ENCODE measurements at regions not wholly inside any gene's neighbourhood (a gene's known extent, or its start where the extent isn't known, plus 50 kb on each side); places are given as distances from the start of the nearest gene placed in this dataset.
"Not testable (repeated sequence)": the region's sequence is repeated elsewhere in the genome, so short reads cannot be mapped to it uniquely, and the experiment has no call there.

- no peak overlapping the region for H3K4me3 ChIP-seq (ENCODE audit: control insufficient read depth, low read depth, low read length)
- DNase-seq (ENCODE audit: low read depth) = no peak
- TF ChIP-seq CTCF (conservative IDR thresholded peaks at IDR 0.05; ENCODE audit: control insufficient read depth, insufficient read depth, low read depth, low read length) = no peak
Measured at GRCh38 chr15:77889009-77889806, 188.3 kb downstream of the TBC1D2B start.

DNA sequence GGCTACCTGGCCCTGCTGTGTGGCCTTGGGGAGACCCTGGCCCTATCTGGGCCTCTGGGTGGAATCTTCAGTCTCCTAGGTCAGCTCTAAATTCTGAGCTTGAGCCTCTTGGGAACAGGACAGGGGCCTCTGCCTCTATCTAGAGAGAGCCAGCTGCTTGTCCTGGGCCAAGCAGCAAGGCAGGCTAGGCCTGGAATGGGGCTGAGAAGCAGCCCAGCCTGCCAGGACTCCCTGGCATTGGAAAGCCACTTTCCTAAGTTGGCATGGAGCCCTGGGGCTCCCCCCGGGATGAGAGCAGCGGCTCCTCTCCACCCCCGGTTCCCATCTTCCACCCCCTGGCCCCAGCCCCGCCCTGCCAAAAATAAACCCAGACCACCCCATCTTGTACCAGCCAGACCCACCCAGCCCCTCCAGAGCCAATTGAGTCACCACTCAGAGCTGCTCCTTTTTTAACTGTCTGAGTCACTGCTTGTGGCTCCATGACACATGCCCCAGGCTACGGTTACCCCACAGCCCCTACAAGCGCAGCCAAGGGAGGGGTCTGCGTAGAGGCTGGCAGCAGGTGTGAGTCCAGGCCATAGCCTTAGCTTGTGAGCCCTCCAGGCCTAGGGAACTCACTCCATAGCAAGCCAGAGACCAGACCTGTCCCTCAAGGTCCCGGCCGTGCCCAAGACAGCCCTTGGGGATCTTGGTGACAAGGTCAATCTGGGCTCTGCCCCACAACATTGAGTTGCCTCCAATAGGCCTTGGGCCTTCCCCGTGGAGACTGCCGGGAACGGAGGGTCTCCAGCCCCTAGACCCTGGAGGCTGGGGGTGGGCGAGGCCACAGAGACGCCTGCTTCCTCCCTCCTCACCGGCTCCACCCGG is 189.7 kb downstream of the TBC1D2B start:
- not testable (repeated sequence) for H3K4me3 ChIP-seq (ENCODE audit: control insufficient read depth, low read depth, low read length)

GRCh38 chr15:77886805-77887448 is 190.6 kb downstream of the TBC1D2B start:
- H3K4me3 ChIP-seq (ENCODE audit: control insufficient read depth, low read depth, low read length) = no peak overlapping the region
- no peak for TF ChIP-seq CTCF (conservative IDR thresholded peaks at IDR 0.05; ENCODE audit: control insufficient read depth, insufficient read depth, low read depth, low read length)
- no peak for DNase-seq (ENCODE audit: low read depth)

More for the DNA sequence above, 189.7 kb downstream of the TBC1D2B start:
- DNase-seq (ENCODE audit: low read depth) = not testable (repeated sequence)

DNA sequence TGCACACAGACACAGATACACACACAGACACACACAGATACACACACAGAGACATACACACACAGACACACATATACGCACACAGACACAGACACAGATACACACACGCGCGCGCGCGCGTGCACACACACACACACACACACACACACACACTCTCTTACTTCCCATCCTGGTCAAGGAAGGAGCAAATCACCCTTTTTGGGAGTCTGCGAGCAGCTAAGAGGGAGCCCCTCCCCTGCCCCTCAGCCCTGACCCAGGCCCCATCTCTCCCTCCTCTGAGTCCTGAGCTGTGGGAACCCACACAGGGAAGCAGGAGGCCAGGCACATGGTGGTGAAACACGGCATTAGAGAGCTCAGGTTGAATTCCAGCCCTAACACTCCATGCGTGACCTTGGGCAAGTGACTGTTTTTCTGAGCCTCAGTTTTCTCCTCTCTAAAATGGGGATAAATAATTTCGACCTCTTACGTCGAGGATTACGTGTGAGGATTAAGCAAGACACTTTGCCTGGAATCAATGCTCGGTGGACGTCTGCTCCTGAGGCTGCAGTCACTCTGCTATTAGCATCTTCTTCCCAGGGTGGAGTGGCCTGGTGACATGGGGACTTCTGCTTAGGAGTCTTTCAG is 191.5 kb downstream of the TBC1D2B start:
- DNase-seq (ENCODE audit: low read depth); H3K4me3 ChIP-seq (ENCODE audit: control insufficient read depth, low read depth, low read length): not testable (repeated sequence)

DNA sequence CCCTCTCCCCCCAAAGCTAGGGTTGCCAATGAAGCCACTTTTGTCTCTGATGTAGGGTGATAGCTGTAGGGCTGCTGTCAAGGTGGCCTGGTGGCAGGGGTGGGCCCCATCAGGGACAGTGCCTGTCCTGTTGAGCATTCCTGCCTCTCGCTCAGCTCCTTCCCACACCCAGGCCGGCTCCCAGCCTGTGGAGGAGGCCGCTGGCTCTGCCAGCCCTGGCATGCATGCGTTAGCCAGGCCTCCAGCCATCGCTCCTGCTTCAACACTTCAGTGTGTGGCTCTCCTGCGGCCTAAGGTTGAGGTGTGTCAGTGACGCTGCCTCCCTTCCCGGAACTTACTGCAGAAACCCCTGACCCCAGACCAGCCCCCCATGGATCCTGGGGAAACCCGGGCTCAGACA is 194.5 kb downstream of the TBC1D2B start:
- DNase-seq (ENCODE audit: low read depth); H3K4me3 ChIP-seq (ENCODE audit: control insufficient read depth, low read depth, low read length): not testable (repeated sequence)

DNA sequence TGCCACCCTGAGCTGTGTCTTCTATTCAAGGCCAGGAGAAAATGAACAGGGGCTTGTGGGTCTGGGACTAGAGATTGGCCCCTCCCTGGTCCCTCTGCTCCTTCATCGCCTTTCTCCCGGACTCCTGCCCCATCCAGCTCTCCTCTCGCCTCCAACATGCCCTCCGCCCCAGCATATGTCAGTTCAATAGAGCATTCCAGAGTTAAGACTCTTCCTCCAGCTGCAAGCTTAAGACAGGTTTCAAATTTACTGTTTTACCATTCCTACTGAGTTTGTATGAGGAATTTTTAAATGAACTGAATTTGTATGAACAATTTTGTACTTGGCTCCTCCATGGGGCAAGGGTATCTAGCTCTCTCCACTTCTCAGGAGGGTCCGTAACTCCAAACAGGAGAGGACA is 195.6 kb downstream of the TBC1D2B start:
- no peak for DNase-seq (ENCODE audit: low read depth)
- TF ChIP-seq CTCF (conservative IDR thresholded peaks at IDR 0.05; ENCODE audit: control insufficient read depth, insufficient read depth, low read depth, low read length) = no peak
- no peak overlapping the region for H3K4me3 ChIP-seq (ENCODE audit: control insufficient read depth, low read depth, low read length)

DNA sequence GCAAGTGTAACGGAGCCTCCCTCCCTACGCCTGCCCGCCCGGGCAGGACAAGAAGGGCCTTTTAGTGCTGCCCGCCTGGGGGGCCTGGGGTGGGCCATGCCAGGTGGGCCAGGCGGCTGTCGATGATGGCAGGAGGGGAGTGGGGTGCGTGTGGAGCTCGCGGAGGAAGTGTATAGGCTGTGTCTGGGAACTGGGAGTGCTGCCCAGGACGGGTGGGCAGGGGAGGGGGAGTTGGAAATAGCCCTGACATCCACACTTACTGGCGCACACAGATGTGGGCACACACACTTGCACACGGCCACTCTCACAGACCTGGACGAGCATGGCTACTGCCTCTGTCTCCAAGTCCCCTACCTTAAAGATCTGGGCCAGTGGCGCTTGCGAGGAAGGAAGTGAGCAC is 196.0 kb downstream of the TBC1D2B start:
- H3K4me3 ChIP-seq (ENCODE audit: control insufficient read depth, low read depth, low read length); DNase-seq (ENCODE audit: low read depth): not testable (repeated sequence)

DNA sequence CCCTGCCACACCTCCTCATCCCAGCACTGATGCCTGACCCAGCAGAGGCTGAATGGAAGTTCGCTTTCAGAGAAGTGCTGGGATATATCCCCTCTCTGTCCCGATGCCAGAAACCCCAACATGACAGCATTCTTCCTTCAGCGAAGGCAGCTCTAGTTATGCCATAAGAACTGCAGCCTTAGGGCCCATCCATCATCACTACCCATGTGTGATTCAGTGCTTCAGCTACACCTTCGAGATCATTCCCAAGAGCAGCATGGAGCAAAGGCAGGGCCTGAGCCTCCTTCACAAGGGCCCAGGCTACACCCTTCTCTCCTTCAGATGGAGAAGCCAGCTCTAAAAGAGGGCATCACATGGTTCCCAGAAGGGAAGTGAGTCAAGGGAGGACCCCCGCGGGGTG is 198.0 kb downstream of the TBC1D2B start:
- not testable (repeated sequence) for H3K4me3 ChIP-seq (ENCODE audit: control insufficient read depth, low read depth, low read length); DNase-seq (ENCODE audit: low read depth)

- no peak overlapping the region for H3K4me3 ChIP-seq (ENCODE audit: control insufficient read depth, low read depth, low read length)
- DNase-seq (ENCODE audit: low read depth) = no peak
- TF ChIP-seq CTCF (conservative IDR thresholded peaks at IDR 0.05; ENCODE audit: control insufficient read depth, insufficient read depth, low read depth, low read length) = no peak
Measured at GRCh38 chr15:77877869-77878577, 199.5 kb downstream of the TBC1D2B start.

GRCh38 chr15:77876107-77876820 is 201.2 kb downstream of the TBC1D2B start:
- not testable (repeated sequence) for H3K4me3 ChIP-seq (ENCODE audit: control insufficient read depth, low read depth, low read length); DNase-seq (ENCODE audit: low read depth)

All from fibroblast of mammary gland (primary cell).